NT2/D1 (cell line): ENCODE measurements at regions not wholly inside any gene's neighbourhood (a gene's known extent, or its start where the extent isn't known, plus 50 kb on each side); places are given as distances from the start of the nearest gene placed in this dataset.
"Not testable (repeated sequence)": the region's sequence is repeated elsewhere in the genome, so short reads cannot be mapped to it uniquely, and the experiment has no call there.

Source experiments
- DNase-seq: peaks from one replicate; pipeline ENCODE4 v3.0.0-alpha.2; 2011; ENCODE audit warnings: low read depth, low spot score
- H3K27me3 ChIP-seq: 2 replicates; pipeline ENCODE4 v1.6.0; 2011; ENCODE audit warnings: mild to moderate bottlenecking; ENCODE audit not compliant: insufficient read length, insufficient read depth
- H3K36me3 ChIP-seq: 2 replicates; pipeline ENCODE4 v1.6.1; 2011; ENCODE audit warnings: mild to moderate bottlenecking, low read length, mixed read lengths; ENCODE audit not compliant: insufficient read depth, insufficient read length
- H3K4me1 ChIP-seq: 2 replicates; pipeline ENCODE4 v1.5.1; 2011; ENCODE audit not compliant: insufficient read depth, insufficient read length
- H3K4me3 ChIP-seq: 2 replicates; pipeline ENCODE4 v1.5.1; 2011; ENCODE audit warnings: low read depth; ENCODE audit not compliant: insufficient read length
- H3K9ac ChIP-seq: 2 replicates; pipeline ENCODE4 v1.6.0; 2011; ENCODE audit warnings: low read depth; ENCODE audit not compliant: insufficient read length
- H3K9me3 ChIP-seq: 2 replicates; pipeline ENCODE4 v1.5.1; 2011; ENCODE audit warnings: mild to moderate bottlenecking, low read length; ENCODE audit not compliant: insufficient read depth
- SUZ12 ChIP-seq: IDR thresholded peaks from 2 replicates; pipeline ENCODE4 v1.6.1; 2011; ENCODE audit not compliant: insufficient read length, insufficient read depth; ENCODE audit errors: extremely low read depth
- YY1 ChIP-seq: IDR thresholded peaks from 2 replicates; pipeline ENCODE4 v1.6.1; 2011; ENCODE audit not compliant: insufficient read length, insufficient read depth
- ZNF274 ChIP-seq: IDR thresholded peaks from 2 replicates; pipeline ENCODE4 v1.6.1; 2011; ENCODE audit warnings: mild to moderate bottlenecking, low read depth, low read length

- Histone ChIP-seq H3K4me3 (no peak overlapping the region), H3K27me3 (no peaks in the 10 kb centered on the region), H3K36me3 (no peaks in the 10 kb centered on the region), H3K9ac (no peak overlapping the region), H3K9me3 (no peaks in the 10 kb centered on the region), H3K4me1 (peaks cover 2% of the 10 kb centered on the region)
- no peak for DNase-seq
- no peak for TF ChIP-seq YY1
- no peak for TF ChIP-seq ZNF274
- TF ChIP-seq SUZ12: no peak
These were observed 63.1 kb upstream of the VASH1 start for GRCh38 chr14:76698191-76698590.

- Histone ChIP-seq H3K4me1 (peaks cover 2% of the 10 kb centered on the region), H3K9me3 (no peaks in the 10 kb centered on the region), H3K9ac (no peak overlapping the region), H3K36me3 (no peaks in the 10 kb centered on the region), H3K27me3 (no peaks in the 10 kb centered on the region), H3K4me3 (no peak overlapping the region)
- no peak for DNase-seq
- TF ChIP-seq YY1 (no peak), SUZ12 (no peak), ZNF274 (no peak)
These were observed 62.6 kb upstream of the VASH1 start for GRCh38 chr14:76698631-76699030.

DNA sequence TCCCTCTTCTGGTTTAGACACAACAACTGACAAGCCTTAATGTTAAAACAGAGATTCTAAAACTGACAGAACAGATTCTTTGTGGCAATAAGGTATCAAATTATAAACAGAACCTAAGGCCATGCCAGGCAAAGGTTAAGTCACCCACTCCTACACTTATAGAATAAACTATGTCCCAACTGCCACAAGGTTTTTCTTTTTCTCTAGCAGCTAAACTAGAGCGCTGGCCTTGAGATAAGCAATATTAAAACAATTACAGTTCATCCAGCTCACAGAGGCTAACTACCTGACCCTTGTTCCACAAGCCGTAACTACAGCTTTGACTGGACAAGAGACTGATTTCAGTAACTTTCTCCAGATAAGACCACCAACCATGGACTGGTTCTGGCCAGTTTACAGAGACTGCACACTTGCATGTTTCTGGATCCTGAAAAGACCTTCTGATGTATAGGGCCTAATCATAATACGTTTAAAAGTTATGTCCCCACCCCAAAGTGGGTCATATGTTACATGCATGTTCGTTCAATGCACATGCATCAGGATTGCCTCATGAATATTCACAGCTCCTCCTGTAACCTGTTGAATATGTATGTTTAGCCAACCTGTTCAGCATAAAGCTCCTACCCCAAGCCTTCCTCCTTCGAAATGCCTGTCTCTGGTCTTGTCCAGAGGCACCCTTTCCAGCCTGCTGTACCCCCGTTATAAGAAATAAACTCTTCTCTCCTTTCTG, 61.9 kb upstream of the VASH1 start:
- Histone ChIP-seq H3K4me1 (peaks cover 2% of the 10 kb centered on the region), H3K9me3 (no peaks in the 10 kb centered on the region), H3K4me3 (no peak overlapping the region), H3K9ac (no peak overlapping the region), H3K36me3 (no peaks in the 10 kb centered on the region), H3K27me3 (no peaks in the 10 kb centered on the region)
- no peak for DNase-seq
- TF ChIP-seq YY1 (no peak), ZNF274 (no peak), SUZ12 (no peak)

- Histone ChIP-seq H3K27me3 (no peaks in the 10 kb centered on the region), H3K4me3 (no peak overlapping the region), H3K9me3 (no peaks in the 10 kb centered on the region), H3K9ac (no peak overlapping the region), H3K4me1 (peaks cover 2% of the 10 kb centered on the region), H3K36me3 (no peaks in the 10 kb centered on the region)
- TF ChIP-seq YY1 (no peak), SUZ12 (no peak), ZNF274 (no peak)
- DNase-seq: no peak
These were observed 61.2 kb upstream of the VASH1 start for GRCh38 chr14:76699939-76700590.

DNA sequence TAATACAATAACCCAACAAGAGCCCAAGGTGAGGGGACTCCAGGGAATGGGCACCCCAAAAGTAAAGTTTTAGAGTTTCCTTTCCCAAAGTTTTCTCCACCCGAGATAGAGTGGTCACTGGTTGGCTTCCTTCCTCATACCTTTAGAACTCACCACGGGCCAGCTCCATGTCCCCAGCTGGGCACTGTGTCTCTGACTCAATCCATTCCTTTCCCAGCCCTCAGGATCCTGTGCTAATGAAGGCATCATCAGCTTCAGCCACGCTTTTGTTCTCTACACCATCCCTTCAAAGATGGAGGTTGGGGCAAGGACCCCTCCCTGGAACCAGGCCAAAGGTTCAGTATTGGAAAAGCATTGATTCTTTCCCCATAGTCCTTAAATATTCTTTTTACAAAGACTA, 59.8 kb upstream of the VASH1 start:
- H3K9ac ChIP-seq: no peak overlapping the region
- no peaks in the 10 kb centered on the region for H3K9me3 ChIP-seq
- H3K36me3 ChIP-seq: no peaks in the 10 kb centered on the region
- DNase-seq: no peak
- TF ChIP-seq ZNF274 (no peak), SUZ12 (no peak), YY1 (no peak)
- H3K4me3 ChIP-seq: no peak overlapping the region
- no peaks in the 10 kb centered on the region for H3K27me3 ChIP-seq
- peaks cover under 1% of the 10 kb centered on the region for H3K4me1 ChIP-seq

DNA sequence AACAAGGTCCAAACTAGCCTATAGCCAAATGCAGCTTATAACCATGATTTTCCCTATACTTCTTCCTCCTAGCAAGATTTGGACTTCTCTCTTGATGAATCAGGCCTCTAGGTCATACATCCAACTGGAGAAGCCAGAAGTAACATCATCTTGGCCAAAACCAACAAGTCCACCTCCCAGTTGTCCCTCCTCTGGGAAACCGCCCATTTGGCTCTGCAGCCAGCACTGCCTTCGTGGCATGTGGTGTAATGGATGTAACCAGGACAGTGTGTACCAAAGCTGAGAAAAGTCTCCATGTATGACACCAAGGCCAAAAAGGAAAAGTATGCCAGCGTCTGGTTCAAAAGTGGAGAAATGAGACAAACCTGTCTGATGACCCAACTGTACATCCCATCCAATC, 59.3 kb upstream of the VASH1 start:
- Histone ChIP-seq H3K27me3 (no peaks in the 10 kb centered on the region), H3K36me3 (no peaks in the 10 kb centered on the region), H3K4me3 (no peak overlapping the region), H3K9me3 (no peaks in the 10 kb centered on the region), H3K4me1 (no peaks in the 10 kb centered on the region), H3K9ac (no peak overlapping the region)
- DNase-seq: no peak
- TF ChIP-seq SUZ12 (no peak), YY1 (no peak), ZNF274 (no peak)

- Histone ChIP-seq H3K9me3 (no peaks in the 10 kb centered on the region), H3K4me1 (no peaks in the 10 kb centered on the region), H3K4me3 (no peak overlapping the region), H3K27me3 (no peaks in the 10 kb centered on the region), H3K36me3 (no peaks in the 10 kb centered on the region), H3K9ac (no peak overlapping the region)
- TF ChIP-seq ZNF274: no peak
- no peak for TF ChIP-seq SUZ12
- no peak for TF ChIP-seq YY1
- DNase-seq: no peak
These were observed 56.1 kb upstream of the VASH1 start for GRCh38 chr14:76705214-76705613.

- not testable (repeated sequence) for DNase-seq, H3K4me3 ChIP-seq, H3K9ac ChIP-seq, H3K4me1 ChIP-seq, H3K9me3 ChIP-seq, H3K36me3 ChIP-seq, H3K27me3 ChIP-seq
These were observed 55.1 kb upstream of the VASH1 start for GRCh38 chr14:76706207-76706606.
